CD4-positive, alpha-beta T cell treated with Interleukin-10 for 1 hour (primary cell): ENCODE measurements at regions not wholly inside any gene's neighbourhood (a gene's known extent, or its start where the extent isn't known, plus 50 kb on each side); places are given as distances from the start of the nearest gene placed in this dataset.

Experiments
- DNase-seq: peaks from one replicate; pipeline ENCODE4 v3.0.0-alpha.2; 2020

DNA sequence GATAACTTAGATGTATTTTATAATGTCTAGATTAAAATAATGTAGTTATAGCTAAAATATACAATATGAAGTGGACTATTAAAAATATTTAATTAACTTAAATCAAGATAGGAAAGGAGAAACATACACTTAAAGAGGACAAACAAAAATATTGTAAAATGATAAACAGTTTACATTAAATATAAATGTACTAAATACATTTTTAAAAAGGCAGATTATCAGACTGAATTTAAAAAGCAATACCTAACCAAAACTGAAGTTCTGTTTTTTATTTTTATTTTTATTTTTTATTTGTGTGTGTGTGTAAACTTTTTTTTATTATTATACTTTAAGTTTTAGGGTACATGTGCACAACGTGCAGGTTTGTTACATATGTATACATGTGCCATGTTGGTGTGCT lies 811.6 kb upstream of the INTU start:
- DNase-seq: no peak

DNA sequence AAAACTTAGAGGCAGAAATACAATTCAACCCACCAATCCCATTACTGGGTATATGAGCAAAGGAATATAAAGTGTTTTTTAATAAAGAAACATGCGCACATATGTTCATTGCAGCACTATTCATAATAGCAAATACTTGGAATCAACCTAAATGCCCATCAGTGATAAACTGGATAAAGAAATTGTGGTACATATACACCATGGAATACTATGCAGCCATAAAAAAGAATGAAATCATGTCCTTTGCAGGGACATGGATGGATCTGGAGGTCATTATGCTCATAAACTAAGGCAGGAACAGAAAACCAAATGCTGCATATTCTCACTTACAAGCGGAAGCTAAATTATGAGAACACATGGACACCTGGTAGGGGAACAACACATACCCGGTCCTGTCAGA lies 807.7 kb upstream of the INTU start:
- DNase-seq: no peak

DNA sequence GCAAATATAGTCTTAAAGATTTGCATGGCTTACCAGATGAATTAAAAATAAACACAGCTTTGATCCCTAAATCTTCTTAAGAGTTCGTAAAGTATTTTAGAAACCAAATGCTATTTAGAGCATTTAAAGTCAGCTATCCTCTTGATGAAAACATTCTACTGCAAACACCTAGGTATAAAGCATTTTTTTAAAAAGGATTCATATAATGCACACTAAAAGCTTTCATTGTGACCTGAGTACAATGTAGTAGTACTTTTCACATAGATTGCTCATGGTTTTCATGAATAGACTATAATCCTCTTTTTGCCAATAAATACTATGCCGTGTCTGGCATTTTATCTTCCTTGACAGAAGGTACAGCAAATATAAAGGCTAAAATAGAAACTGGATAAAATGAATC lies 805.1 kb upstream of the INTU start:
- DNase-seq: no peak

DNA sequence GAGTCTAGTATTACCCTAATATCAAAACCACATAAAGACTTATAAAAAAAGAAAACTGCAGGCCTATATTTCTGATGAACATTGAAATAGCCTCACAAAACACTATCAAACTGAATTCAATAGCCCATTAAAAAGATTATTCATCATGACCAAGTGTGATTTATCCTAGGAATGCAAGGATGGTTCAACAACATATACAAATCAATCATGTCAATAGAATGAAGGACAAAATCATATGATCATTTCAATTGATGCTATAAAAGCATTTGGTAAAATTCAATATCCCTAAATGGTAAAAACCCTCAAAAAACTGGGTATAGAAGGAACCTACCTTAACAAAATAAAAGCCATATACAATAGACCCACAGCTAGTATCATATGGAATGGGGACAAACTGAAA lies 797.9 kb upstream of the INTU start:
- no peak for DNase-seq

DNA sequence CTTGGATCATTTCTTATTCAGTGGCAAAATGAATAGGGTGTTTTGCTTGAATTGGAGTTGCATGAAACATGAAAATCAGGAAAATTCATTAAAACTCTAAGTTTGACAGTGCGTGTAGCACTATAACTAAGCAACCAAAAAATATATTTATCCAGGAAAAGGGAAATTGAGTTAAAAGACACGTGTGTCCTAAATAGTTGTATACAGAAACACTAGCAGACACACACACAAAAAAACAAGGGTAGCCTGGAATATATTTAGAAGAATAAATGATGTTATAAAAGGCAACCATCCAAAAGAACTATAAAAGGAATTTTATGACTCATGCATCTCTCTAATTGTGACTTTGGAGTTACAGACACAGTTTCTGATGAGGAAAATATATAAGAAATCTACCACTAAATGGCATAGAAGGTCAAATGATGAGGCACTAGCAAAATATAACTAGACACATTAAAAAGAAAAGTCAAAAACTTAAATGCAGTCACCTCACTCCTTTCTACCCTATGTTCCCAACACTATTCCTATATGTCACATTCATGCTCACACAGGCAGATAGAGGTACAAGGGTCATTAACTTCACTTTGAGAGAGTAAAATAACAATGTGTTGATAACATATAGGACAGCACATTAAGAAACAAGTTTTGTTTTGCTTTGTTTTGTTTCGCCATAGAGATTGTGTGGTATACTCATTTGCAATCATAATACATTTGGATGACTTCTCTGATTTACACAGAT lies 793.6 kb upstream of the INTU start:
- no peak for DNase-seq

DNA sequence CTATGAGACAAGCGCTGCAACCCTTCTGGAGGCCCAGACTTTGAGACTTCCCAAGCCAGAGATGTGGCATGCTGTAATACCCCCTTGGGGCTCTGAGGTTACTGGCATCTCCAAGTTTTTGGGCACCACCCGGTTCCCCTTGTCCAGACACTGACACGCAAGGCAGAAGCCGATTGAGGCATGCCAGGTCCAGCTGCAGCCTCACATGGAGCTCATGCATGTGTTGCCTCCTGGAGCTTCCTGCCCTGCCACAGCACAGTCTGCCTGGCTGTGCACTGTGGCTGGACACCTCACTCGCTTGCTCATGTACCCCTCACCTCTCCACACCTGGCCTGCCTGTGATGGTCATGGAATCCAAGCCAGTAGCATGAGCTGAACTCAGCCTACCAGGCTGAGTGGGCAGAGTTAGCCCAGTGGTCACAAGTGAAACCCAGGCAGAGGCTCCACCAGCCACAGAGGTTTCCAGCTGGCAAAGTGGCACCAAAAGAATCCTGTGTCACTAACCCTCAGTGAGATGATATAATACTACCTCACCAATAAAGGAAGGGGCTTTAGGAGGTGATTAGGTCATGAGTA lies 789.2 kb upstream of the INTU start:
- DNase-seq: no peak

DNA sequence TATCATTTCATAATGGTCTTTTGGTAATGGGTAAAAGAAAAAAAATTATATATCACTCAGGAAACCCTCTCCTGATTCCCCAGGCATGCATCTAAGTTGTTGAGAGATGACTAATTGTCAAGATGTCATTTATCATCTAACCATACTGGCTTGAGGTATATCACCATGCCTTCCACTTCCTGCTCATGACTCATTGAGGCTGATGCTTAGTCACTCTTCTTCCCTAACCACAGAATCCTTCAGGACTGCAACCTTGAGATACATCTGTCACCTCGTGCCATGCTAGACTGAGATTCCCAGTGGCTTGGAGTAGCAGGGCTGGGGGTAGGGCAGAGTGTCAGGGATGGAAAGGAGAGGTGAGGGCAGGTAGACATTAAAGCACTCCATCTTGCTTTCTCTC lies 782.5 kb upstream of the INTU start:
- no peak for DNase-seq

DNA sequence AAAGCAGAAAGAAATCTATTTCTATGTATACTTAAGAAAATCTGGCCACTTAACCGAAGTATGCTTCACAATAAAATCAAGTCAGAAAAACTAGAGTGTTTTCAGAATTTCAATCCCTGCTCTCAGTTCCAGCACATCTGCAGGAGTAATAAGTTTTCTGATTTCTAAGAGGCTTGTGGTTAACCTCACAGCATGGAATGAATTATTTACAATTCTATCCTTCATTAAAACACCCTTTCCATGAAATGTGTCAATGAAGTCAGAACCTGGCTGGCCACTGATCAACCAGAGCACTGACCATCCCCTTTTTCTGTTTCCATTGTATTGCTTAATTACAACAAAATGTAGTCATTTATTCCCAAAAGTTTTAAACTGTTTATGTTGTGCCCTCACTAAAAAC lies 781.4 kb upstream of the INTU start:
- no peak for DNase-seq

DNA sequence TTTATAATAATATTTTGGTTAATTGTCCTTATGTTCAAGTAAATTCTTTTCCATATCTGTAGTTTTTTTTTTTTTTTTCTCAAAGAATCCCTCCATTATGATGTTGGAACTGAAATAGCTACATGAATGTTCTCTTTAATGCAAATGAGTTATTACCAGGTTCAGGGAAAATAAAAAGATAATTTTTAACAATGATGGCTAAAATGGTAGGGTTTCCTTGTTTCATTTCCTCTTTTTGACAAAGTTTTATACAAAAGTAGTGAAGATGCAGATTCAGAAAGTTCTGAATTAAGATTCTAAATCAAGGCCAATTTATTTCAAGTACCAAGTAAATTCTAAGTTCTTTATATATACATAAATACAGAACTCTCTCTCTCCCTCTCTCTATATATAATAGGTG lies 779.0 kb upstream of the INTU start:
- DNase-seq: no peak

DNA sequence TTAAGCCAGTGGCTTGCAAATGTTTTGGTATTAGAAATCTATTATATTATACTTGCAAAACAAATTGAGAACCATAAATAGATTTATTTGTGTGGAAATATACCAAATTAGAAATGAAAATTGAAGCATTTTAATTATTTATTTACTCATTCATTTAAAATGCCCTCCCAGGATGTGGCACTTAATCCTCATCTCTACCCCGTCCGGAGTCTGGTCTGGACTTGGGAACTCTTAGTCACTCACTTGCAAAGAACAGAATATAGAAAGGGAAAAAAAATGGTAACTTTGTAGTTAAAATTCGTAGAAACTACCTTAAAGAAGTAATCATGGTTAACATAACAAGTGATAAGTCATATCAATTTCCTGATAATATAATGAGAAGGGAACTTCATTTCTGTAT lies 775.9 kb upstream of the INTU start:
- no peak for DNase-seq

DNA sequence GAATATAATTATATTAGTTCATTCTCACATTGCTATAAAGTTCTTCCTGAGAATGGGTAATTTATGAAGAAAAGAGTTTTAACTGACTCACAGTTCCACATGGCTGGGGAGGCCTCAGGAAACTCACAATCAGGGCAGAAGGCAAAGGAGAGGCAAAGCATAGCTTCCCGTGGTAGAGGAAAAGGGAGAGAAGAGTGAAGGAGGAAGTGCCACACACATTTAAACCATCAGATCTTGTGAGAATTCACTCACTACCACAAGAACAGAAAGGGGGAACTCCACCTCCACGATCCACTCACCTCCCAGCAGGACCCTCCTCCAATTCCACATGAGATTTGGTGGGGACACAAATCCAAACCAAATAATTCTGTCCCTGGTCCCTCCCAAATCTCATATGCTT lies 773.4 kb upstream of the INTU start:
- no peak for DNase-seq

DNA sequence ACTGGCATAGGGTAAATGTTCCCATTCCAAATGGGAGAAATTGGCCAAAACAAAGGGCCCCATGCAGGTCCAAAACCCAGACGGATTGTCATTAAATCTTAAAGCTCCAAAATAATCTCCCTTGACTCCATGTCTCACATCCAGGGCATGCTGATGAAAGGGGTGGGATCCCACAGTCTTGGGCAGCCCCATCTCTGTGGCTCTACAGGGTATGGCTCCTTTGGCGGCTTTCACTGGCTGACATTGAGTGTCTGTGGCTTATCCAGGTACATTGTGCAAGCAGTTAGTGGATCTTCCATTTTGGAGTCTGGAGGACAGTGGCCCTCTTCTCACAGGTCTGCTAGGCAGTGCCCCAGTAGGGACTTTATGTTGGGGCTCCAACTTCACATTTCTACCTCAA lies 772.9 kb upstream of the INTU start:
- no peak for DNase-seq

DNA sequence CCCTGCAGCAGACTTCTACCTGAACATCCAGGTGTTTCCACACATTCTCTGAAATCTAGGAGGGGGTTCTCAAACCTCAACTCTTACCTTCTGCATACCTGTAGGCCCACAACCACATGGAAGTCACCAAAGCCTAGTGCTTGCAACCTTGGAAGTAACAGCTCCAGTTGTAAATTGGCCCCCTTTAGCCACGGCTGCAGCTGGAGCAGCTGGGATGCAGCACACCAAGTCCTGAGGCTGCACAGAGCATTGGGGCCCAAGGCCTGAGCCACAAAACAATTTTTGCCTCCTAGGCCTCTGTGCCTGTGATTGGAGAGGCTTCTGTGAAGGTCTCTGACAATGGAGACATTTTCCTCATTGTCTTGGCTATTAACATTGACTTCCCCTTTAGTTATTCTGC lies 772.4 kb upstream of the INTU start:
- DNase-seq: no peak

DNA sequence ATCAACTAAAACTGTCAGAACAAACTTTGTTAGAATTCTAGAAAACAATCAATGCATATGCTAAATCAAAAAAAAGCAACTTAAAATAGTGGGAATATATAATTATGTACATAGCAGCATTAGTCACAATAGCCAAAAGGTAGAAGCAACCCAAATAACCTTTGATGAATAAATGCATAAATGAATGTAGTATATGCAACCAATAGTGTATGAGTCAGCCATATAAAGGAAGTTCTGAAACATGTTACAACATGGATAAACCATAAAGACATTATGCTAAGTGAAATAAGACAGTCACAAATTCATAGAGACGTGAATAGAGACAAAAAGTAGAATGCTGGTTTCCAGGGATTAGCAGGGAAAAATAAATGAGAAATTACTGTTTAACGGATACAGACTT lies 762.8 kb upstream of the INTU start:
- no peak for DNase-seq

DNA sequence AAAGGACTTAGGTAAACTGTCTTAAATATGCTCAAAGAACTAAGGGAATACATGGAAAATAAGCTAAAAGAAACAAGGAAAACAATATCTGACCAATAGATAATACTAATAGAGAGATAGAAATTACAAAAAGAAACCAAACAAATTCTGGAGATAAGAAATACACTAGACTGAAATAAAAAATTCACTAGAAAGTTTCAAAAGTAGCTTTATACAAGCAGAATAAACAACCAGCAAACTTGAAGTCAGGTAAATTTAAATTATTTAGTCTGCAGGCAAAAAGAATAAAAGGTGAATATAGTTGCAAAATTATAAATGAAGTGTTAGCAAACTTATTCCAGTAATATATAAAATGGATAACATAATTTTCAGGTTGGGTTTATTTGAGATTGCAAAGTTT lies 760.9 kb upstream of the INTU start:
- DNase-seq: no peak

DNA sequence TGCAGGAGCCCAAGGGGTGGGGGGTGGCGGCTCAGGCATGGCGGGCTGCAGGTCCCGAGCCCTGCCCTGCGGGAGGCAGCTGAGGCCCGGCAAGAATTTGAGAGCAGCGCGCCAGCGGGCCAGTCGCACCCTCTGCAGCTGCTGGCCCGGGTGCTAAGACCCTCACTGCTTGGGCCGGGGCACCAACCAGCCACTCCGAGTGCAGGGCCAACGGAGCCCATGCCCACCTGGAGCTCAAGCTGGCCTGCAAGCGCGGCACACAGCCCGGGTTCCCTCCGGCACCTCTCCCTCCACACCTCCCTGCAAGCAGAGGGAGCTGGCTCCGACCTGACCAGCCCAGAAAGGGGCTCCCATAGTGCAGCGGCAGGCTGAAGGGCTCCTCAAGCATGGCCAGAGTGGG lies 758.2 kb upstream of the INTU start:
- no peak for DNase-seq

DNA sequence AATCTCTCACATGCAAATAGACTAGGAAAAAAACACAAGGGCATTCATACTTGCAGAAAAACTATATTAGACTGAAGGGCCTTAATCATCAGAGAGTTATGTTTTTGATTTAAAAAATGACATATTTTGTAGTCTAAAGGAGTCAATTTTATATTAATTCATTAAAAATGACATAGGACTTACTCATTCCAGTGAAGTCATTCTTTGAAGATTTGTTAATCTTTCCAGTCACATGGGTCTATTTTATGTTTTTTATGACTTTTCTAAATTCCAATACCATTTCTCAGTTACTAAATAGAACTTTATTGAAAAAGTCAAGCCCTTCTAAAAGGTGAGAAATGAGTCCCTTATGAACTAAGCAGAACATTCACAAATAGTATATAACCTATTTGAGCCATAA lies 743.8 kb upstream of the INTU start:
- no peak for DNase-seq

DNA sequence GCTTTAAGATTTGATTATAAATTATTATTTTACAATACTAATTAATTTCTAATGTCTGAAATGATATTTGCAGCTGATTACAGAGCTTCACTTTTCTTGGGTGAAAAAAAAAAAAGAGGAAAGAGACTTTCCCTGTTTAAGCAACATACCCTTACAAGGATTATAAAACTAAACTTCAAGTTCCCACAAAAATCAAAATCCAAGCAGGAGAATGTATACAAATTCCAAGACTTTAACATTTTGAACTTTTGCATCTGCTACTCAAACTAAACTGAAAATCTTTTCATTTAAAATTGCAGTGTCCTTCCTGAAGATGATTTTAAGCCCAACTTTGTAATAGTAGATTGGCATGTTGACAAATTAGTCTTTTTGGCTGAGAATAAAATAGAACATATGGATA lies 742.4 kb upstream of the INTU start:
- DNase-seq: no peak

DNA sequence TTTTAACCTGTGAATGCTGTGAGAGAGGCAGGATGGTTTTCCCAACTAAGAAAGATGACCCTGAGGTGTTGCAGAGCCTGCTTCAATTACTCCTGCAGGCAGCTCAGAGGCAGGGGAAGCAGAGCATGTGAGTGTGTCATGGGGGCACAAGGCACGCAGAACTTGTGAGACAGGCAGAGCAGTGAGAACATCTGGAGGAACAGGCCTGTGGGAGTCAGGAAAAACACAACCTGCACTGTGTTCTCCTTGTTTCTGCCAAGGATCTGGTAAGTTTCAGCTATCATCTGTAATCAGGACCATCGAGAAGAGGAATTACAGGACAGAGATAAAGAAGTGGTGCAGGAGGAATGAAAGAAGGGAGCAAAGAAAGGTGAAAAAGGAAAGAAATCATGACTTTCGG lies 741.8 kb upstream of the INTU start:
- DNase-seq: no peak

DNA sequence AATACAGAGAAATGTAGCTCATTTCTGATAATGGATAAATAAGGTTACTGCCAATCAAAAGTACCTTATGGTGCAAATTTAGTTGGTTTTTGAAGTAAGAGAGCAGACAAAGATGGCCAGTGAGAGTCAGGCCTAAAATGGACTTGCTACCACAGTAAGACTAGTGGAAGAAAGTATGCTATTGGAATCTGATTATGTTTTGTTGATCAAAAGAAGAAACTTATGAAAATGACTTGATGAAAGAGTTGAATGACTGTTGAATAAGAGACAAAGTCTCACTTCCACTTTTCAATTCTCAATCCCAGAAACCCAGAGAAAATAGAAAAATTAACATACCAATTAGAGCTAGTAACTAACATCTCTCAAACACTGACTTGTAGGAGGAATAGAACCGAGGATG lies 737.8 kb upstream of the INTU start:
- DNase-seq: no peak

DNA sequence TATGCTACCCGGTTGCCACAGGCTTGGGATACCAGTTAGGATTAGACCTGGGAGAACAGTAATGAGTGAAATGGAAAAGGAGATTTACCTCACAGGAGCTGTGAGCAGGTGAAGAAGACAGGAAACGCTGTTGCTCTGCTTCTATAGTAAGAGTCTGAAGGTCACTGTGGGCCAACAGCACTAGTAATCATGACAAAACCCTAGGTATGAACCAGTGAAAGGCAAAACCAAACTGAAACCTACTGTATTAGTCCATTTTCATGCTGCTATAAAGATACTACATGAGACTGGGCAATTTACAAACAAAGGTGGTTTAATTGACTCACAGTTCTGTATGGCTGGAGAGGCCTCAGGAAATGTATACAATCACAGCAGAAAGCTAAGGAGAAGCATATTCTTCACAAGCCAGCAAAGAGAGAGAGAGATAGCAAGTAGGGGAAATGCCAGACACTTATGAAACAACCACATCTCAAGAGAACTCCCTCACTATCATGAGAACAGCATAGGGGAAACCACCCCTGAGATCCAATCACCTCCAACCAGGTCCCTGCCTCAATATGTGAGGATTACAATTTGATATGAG lies 736.7 kb upstream of the INTU start:
- no peak for DNase-seq

DNA sequence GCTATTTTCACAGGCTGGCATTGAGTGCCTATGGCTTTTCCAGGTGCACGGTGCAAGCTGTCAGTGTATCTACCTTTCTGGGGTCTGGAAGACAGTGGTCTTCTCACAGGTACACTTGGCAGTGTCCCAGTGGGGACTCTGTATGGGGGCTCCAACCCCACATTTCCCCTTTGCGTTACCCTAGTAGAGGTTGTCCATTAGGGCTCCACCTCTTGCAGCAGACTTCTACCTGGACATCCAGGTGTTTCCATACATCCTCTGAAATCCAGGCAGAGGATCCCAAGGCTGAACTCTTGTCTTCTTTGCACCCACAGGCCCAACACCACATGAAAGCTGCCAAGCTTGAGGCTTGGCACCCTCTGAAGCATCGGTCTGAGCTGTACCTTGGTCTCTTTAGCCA lies 735.7 kb upstream of the INTU start:
- no peak for DNase-seq

DNA sequence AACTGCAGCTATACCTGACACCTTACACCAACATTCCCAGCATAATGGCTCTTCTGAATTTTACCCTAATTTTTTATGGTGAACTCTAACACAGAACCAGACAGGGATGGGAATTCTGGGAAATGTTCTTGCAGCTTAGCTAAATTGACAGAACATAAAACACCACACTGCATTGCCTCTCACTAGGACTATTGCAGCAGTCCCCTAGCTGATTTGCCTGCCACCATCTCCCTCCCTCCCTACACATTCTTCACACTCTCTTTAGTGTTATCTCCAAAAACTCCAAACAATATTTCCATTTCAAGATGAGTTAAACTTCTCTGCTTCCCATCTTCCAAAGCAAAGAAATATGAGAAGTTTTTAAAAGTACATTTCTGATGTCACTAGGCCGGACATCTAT lies 733.9 kb upstream of the INTU start:
- no peak for DNase-seq

DNA sequence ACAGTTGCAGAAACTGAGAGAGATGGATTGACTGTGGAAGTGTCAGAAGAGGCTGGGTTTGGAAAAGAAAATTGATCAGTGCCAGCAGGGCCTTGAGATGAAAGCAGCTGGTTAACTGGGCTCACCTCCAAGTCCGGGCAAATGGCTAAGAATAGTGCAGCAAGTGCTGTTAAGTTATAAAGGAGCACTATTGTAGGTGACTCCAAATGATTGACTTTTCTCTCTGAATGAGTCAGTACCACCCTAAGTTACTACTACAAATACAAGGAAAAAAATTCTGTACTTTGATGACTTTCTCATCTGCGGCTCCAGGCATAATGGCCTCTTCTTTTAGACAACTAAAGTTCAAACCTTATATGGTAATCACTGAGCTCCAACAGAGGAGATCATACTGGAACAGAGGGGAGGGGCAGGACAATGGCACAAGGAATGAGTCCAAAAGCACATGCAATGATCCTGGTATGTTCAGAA lies 733.4 kb upstream of the INTU start:
- no peak for DNase-seq

DNA sequence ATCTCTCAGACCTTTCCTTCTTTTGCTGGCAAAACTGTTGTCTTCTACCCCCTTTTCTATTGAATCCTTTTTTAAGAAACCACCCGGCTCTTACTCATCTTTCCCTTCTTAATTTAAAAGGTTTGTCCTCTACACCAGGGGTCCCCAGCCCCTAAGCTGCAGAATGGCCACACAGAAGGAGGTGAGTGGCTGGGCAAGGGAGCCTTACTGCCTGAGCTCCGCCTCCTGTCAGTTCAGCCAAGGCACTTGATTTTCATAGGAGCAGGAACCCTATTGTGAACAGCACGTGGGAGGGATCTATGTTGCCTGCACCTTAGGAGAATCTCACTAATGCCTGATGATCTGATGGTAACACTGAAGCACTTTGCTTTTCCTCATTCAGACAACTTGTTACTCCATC lies 726.3 kb upstream of the INTU start:
- DNase-seq: no peak
